Esophagus squamous epithelium (tissue), 5 donors: ENCODE measurements at regions not wholly inside any gene's neighbourhood (a gene's known extent, or its start where the extent isn't known, plus 50 kb on each side); places are given as distances from the start of the nearest gene placed in this dataset.

ENCODE experiments used
- DNase-seq: peaks from one replicate; lab custom pipeline; 2025; lab: John Stamatoyannopoulos, UW
- H3K27ac ChIP-seq, 4 donors: fragments of 200-600 bp; sonication (generic); one replicate each; pipeline ENCODE4 v1.5.1; 2016 to 2019; ENCODE audit warnings: mild to moderate bottlenecking in 1 of 4
- H3K27me3 ChIP-seq, 4 donors: fragments of 200-600 bp; sonication (generic); 1 replicate in 3 of 4; 2 replicates in 1 of 4; pipeline versions ENCODE4 v1.5.1 to v1.6.0; 2017 to 2021; ENCODE audit warnings: antibody characterized with exemption in 1 of 4
- H3K36me3 ChIP-seq, 3 donors: fragments of 200-600 bp; sonication (generic); one replicate each; pipeline ENCODE4 v1.5.1; 2016 to 2019
- H3K4me1 ChIP-seq, 3 donors: fragments of 200-600 bp; sonication (generic); one replicate each; pipeline ENCODE4 v1.5.1; 2017 to 2019
- H3K4me3 ChIP-seq, 4 donors: fragments of 200-600 bp; sonication (generic); 1 replicate in 3 of 4; 2 replicates in 1 of 4; pipeline ENCODE4 v1.5.1; 2016 to 2019; ENCODE audit warnings: mild to moderate bottlenecking in 2 of 4, moderate library complexity in 1 of 4
- H3K9me3 ChIP-seq, 3 donors: fragments of 200-600 bp; sonication (generic); one replicate each; pipeline ENCODE4 v1.5.1; 2016 to 2019
- POLR2A ChIP-seq, 4 donors: fragments of 450-650 bp; IDR thresholded peaks; one replicate each; pipeline ENCODE4 v1.6.1; 2017; ENCODE audit warnings: antibody characterized with exemption in 4 of 4, mild to moderate bottlenecking in 4 of 4, moderate library complexity in 3 of 4
- WGBS, 2 donors: methylation state at CpG; one replicate each; pipeline ENCODE4 v1.1.5; 2018; 5-methylcytosine and 5-hydroxymethylcytosine counted together
- intact Hi-C: fragments of 100-400 bp; cut with DNase I; formaldehyde crosslinking; loops from one replicate; pipeline ENCODE4 v1.15.0; 2022
- TF ChIP-seq, protein P1 (sequence below), 6 experiments: fragments of 450-650 bp in 4 of 6; fragments of 200-600 bp in 2 of 6; sonication (generic) in 2 of 6; IDR thresholded peaks; one replicate each; pipeline ENCODE4 v1.5.1; 2016 to 2019; ENCODE audit warnings: antibody characterized with exemption in 6 of 6, mild to moderate bottlenecking in 4 of 6, moderate library complexity in 4 of 6
- donor health status: DM: yes; HTN: yes; CAD: no.

DNA sequence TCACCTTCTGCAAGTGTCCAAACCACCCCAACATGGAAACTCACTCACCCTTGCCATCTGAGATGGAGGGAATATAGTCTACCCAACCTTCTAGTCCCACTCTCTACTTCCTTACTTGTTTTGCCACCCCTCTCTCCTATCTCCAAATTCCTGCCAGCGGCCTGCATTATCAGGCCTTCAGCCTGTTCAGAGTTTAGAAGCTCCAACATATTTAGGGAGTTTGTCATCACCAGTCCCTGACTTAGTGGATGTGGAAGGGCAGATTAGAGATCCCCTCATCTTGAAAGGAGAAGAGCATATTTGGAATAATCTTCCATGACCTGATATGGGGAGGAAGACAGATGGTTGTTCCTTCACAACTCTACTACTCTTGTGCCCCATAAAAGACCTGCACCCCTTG lies 281.4 kb upstream of the MAP3K7 start:
- Histone ChIP-seq H3K4me1 (no peaks in the 10 kb centered on the region), H3K9me3 (no peaks in the 10 kb centered on the region), H3K4me3 (no peak overlapping the region), H3K36me3 (no peaks in the 10 kb centered on the region), H3K27ac (no peak overlapping the region), H3K27me3 (no peaks in the 10 kb centered on the region)
- TF ChIP-seq, protein P1, sequence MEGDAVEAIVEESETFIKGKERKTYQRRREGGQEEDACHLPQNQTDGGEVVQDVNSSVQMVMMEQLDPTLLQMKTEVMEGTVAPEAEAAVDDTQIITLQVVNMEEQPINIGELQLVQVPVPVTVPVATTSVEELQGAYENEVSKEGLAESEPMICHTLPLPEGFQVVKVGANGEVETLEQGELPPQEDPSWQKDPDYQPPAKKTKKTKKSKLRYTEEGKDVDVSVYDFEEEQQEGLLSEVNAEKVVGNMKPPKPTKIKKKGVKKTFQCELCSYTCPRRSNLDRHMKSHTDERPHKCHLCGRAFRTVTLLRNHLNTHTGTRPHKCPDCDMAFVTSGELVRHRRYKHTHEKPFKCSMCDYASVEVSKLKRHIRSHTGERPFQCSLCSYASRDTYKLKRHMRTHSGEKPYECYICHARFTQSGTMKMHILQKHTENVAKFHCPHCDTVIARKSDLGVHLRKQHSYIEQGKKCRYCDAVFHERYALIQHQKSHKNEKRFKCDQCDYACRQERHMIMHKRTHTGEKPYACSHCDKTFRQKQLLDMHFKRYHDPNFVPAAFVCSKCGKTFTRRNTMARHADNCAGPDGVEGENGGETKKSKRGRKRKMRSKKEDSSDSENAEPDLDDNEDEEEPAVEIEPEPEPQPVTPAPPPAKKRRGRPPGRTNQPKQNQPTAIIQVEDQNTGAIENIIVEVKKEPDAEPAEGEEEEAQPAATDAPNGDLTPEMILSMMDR (IDR thresholded peaks at IDR 0.05), result no peak
- no peak for TF ChIP-seq POLR2A (IDR thresholded peaks at IDR 0.05)
- 92 to 100% methylated on average over 1 of the region's 1 CpG for WGBS, 2 donors
- intact Hi-C loops, result no loop called here
- no peak for DNase-seq

DNA sequence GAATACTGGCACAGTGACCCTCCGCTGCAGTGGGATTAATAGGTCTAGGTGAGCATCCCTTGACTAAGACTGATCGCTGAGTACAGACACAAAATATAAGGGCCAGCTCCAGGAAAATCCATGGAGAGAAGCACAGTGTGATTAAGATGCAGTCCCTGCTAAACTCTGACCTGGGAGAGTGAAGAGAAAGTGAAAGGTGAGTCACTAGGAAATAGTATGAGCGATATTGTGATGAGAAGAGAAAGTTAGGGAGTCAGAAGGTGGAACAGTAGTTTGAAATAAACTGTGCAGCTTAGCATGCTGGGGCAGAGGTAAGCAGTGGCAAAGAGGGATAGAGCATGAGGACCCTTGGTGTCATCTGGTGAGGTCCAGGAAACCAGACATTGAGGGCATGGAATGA lies 278.6 kb upstream of the MAP3K7 start:
- DNase-seq, result no peak
- Histone ChIP-seq H3K36me3 (no peaks in the 10 kb centered on the region), H3K27me3 (no peaks in the 10 kb centered on the region), H3K9me3 (no peaks in the 10 kb centered on the region), H3K4me1 (no peaks in the 10 kb centered on the region), H3K27ac (no peak overlapping the region), H3K4me3 (no peak overlapping the region)
- no peak for TF ChIP-seq POLR2A (IDR thresholded peaks at IDR 0.05)
- TF ChIP-seq, protein P1 (IDR thresholded peaks at IDR 0.05), result no peak
- WGBS, 2 donors, result 84 to 89% methylated on average over 3 of the region's 3 CpGs
- intact Hi-C loops, result no loop called here

DNA sequence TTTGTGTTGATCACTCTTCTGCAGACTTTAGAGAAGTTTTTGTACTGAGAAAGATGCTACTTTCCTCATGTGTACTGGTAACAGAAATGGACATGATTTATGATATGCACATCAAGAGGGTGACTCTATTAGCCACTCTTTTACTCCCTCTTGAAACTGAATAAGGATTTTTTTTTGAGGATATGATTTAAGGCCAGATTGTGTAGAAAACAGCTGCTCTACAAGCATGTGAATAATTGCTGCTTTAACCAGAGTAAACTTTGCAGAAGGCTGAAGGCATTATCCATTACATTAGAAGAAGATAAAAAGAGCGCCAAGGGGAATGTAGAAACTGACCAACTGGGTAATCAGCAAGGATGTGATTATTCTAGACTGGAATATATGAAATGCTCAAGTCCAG lies 276.2 kb upstream of the MAP3K7 start:
- DNase-seq, result no peak
- 84 to 95% methylated on average over 1 of the region's 1 CpG for WGBS, 2 donors
- Histone ChIP-seq H3K27me3 (no peaks in the 10 kb centered on the region), H3K27ac (no peak overlapping the region), H3K36me3 (no peaks in the 10 kb centered on the region), H3K4me1 (no peaks in the 10 kb centered on the region), H3K4me3 (no peak overlapping the region), H3K9me3 (no peaks in the 10 kb centered on the region)
- no peak for TF ChIP-seq POLR2A (IDR thresholded peaks at IDR 0.05)
- TF ChIP-seq, protein P1 (IDR thresholded peaks at IDR 0.05), result no peak
- intact Hi-C loops, result no loop called here

DNA sequence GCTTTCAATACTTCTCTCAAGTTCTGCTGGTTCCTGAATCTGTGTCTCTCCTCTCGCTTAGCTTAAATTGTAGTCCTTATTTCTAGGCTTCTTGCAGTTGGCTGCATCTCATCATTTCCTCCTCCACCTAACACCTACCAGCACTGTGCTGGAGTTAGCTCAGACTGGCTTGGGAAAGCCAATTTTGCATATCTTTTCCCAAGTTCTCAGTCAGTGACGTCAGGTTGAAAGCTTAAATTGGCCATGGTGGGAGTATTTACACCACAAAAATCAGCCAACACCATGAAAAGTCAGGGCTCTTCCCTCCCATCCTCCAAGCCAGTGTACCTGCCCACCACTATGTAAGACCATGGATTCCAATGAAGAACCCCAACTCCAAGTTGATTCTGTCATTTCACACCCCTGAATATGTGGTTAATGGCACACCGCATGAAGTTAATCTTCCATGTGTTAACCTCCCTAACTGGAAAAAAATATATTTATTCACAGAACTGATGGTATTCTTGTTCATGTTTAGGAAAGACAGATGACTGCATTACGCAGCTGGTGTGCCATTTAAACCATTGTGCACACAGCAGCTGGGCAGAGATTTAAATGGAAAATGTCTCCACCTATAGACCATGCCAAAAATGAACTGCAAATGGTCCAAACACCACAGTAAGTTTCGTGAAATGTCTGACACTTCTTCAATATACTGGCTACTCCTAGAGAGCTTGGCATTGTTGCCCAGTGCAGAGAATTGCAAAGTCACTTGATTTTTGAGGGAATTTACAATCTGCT lies 274.1 kb upstream of the MAP3K7 start:
- intact Hi-C loops, result no loop called here
- 81 to 94% methylated on average over 5 of the region's 5 CpGs for WGBS, 2 donors
- H3K36me3 ChIP-seq, result no peaks in the 10 kb centered on the region
- no peak for DNase-seq
- H3K4me3 ChIP-seq, result no peak overlapping the region
- no peaks in the 10 kb centered on the region for H3K9me3 ChIP-seq
- TF ChIP-seq POLR2A (IDR thresholded peaks at IDR 0.05), result no peak
- TF ChIP-seq, protein P1 (IDR thresholded peaks at IDR 0.05), result peak in 1 of 6 experiments; percentile 15
- no peaks in the 10 kb centered on the region for H3K27me3 ChIP-seq
- no peak overlapping the region for H3K27ac ChIP-seq
- H3K4me1 ChIP-seq, result no peaks in the 10 kb centered on the region

DNA sequence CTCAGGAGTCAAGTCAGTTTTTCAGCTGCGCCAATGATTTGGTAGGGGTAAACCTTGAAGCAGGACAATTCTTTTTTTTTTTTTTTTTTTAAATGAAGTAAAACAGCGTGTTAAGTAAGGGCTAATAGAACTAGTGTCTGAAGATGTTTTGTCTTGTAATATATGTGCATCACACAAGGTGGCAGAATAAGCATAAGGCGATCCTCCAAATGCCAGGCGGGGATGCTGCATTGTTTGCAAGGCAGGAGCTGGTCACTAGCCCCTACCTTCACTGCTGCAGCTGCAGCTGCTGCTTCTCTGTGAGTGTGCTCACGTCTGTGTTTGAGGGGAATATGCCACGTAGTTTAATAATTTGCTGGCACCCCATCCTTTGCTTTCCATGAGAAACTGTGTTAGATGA lies 272.7 kb upstream of the MAP3K7 start:
- H3K27me3 ChIP-seq, result no peaks in the 10 kb centered on the region
- no peak overlapping the region for H3K27ac ChIP-seq
- H3K9me3 ChIP-seq, result no peaks in the 10 kb centered on the region
- no peaks in the 10 kb centered on the region for H3K4me1 ChIP-seq
- no peaks in the 10 kb centered on the region for H3K36me3 ChIP-seq
- DNase-seq, result no peak
- 69 to 72% methylated on average over 6 of the region's 6 CpGs for WGBS, 2 donors
- intact Hi-C loops, result no loop called here
- TF ChIP-seq, protein P1 (IDR thresholded peaks at IDR 0.05), result no peak
- no peak for TF ChIP-seq POLR2A (IDR thresholded peaks at IDR 0.05)
- no peak overlapping the region for H3K4me3 ChIP-seq
